Muscle layer of duodenum (tissue), 2 donors: ENCODE measurements at regions not wholly inside any gene's neighbourhood (a gene's known extent, or its start where the extent isn't known, plus 50 kb on each side); places are given as distances from the start of the nearest gene placed in this dataset.

Experiments
- H3K27ac ChIP-seq: one replicate; pipeline ENCODE4 v1.7.0; 2013; ENCODE audit warnings: mild to moderate bottlenecking, low read length
- H3K27me3 ChIP-seq: one replicate; pipeline ENCODE4 v1.7.0; 2013; ENCODE audit warnings: low read depth, mild to moderate bottlenecking, control low read depth, low read length
- H3K36me3 ChIP-seq, 2 donors: one replicate each; pipeline ENCODE4 v1.7.0; 2013; ENCODE audit warnings: low read length in 2 of 2, control low read depth in 1 of 2, mild to moderate bottlenecking in 1 of 2; ENCODE audit not compliant: insufficient read depth in 2 of 2, control insufficient read depth in 1 of 2
- H3K4me1 ChIP-seq, 2 donors: one replicate each; pipeline ENCODE4 v1.7.0; 2013; ENCODE audit warnings: low read length in 2 of 2, mild to moderate bottlenecking in 2 of 2, control low read depth in 1 of 2, moderate library complexity in 1 of 2; ENCODE audit not compliant: insufficient read depth in 2 of 2, control insufficient read depth in 1 of 2
- H3K4me3 ChIP-seq, 2 donors: one replicate each; pipeline ENCODE4 v1.7.0; 2013; ENCODE audit warnings: low read length in 2 of 2, low read depth in 1 of 2, mild to moderate bottlenecking in 1 of 2
- H3K9me3 ChIP-seq, 2 donors: one replicate each; pipeline ENCODE4 v1.7.0; 2013; ENCODE audit warnings: low read length in 2 of 2, control low read depth in 1 of 2, mild to moderate bottlenecking in 1 of 2; ENCODE audit not compliant: control insufficient read depth in 1 of 2
- donor health status: healthy.

- H3K36me3 ChIP-seq, result no peaks in the 10 kb centered on the region
- no peaks in the 10 kb centered on the region for H3K27me3 ChIP-seq
- no peak overlapping the region for H3K27ac ChIP-seq
- H3K9me3 ChIP-seq, result no peaks in the 10 kb centered on the region
- H3K4me1 ChIP-seq, result no peaks in the 10 kb centered on the region
- H3K4me3 ChIP-seq, result no peak overlapping the region
Measured at GRCh38 chr18:47507651-47508050, 256.2 kb upstream of the SKOR2 start.

GRCh38 chr18:47506897-47507296 is 255.4 kb upstream of the SKOR2 start:
- Histone ChIP-seq H3K4me3 (no peak overlapping the region), H3K27ac (no peak overlapping the region), H3K27me3 (no peaks in the 10 kb centered on the region), H3K36me3 (no peaks in the 10 kb centered on the region), H3K4me1 (no peaks in the 10 kb centered on the region), H3K9me3 (no peaks in the 10 kb centered on the region)

GRCh38 chr18:47501946-47502345 is 250.5 kb upstream of the SKOR2 start:
- H3K36me3 ChIP-seq, result no peaks in the 10 kb centered on the region
- H3K4me3 ChIP-seq, result no peak overlapping the region
- H3K4me1 ChIP-seq, result no peaks in the 10 kb centered on the region
- H3K27me3 ChIP-seq, result no peaks in the 10 kb centered on the region
- H3K9me3 ChIP-seq, result no peaks in the 10 kb centered on the region
- no peak overlapping the region for H3K27ac ChIP-seq

GRCh38 chr18:47500930-47501329 is 249.5 kb upstream of the SKOR2 start:
- Histone ChIP-seq H3K4me1 (no peaks in the 10 kb centered on the region), H3K36me3 (no peaks in the 10 kb centered on the region)

GRCh38 chr18:47492691-47493090 is 241.2 kb upstream of the SKOR2 start:
- no peaks in the 10 kb centered on the region for H3K27me3 ChIP-seq
- H3K4me3 ChIP-seq, result no peak overlapping the region

More at GRCh38 chr18:47500930-47501329, 249.5 kb upstream of the SKOR2 start:
- H3K9me3 ChIP-seq, result no peaks in the 10 kb centered on the region
- H3K27me3 ChIP-seq, result no peaks in the 10 kb centered on the region
- H3K4me3 ChIP-seq, result no peak overlapping the region
- no peak overlapping the region for H3K27ac ChIP-seq

GRCh38 chr18:47490882-47491281 is 239.4 kb upstream of the SKOR2 start:
- no peaks in the 10 kb centered on the region for H3K36me3 ChIP-seq
- H3K9me3 ChIP-seq, result no peaks in the 10 kb centered on the region
- H3K4me3 ChIP-seq, result no peak overlapping the region
- H3K27ac ChIP-seq, result no peak overlapping the region
- H3K4me1 ChIP-seq, result no peaks in the 10 kb centered on the region
- H3K27me3 ChIP-seq, result no peaks in the 10 kb centered on the region

More at GRCh38 chr18:47492691-47493090, 241.2 kb upstream of the SKOR2 start:
- H3K4me1 ChIP-seq, result no peaks in the 10 kb centered on the region
- H3K36me3 ChIP-seq, result no peaks in the 10 kb centered on the region
- no peak overlapping the region for H3K27ac ChIP-seq
- H3K9me3 ChIP-seq, result no peaks in the 10 kb centered on the region

- H3K4me3 ChIP-seq, result no peak overlapping the region
- H3K27me3 ChIP-seq, result no peaks in the 10 kb centered on the region
- H3K9me3 ChIP-seq, result no peaks in the 10 kb centered on the region
- H3K36me3 ChIP-seq, result no peaks in the 10 kb centered on the region
- no peak overlapping the region for H3K27ac ChIP-seq
- H3K4me1 ChIP-seq, result no peaks in the 10 kb centered on the region
Measured at GRCh38 chr18:47485221-47485797, 233.8 kb upstream of the SKOR2 start.

- H3K36me3 ChIP-seq, result no peaks in the 10 kb centered on the region
- H3K9me3 ChIP-seq, result no peaks in the 10 kb centered on the region
- no peak overlapping the region for H3K27ac ChIP-seq
- H3K27me3 ChIP-seq, result no peaks in the 10 kb centered on the region
- H3K4me1 ChIP-seq, result no peaks in the 10 kb centered on the region
- no peak overlapping the region for H3K4me3 ChIP-seq
Measured at GRCh38 chr18:47484068-47484467, 232.6 kb upstream of the SKOR2 start.

- H3K36me3 ChIP-seq, result no peaks in the 10 kb centered on the region
- no peak overlapping the region for H3K4me3 ChIP-seq
- peaks cover 3% of the 10 kb centered on the region for H3K27me3 ChIP-seq
- H3K27ac ChIP-seq, result no peak overlapping the region
- no peaks in the 10 kb centered on the region for H3K4me1 ChIP-seq
- H3K9me3 ChIP-seq, result no peaks in the 10 kb centered on the region
Measured at GRCh38 chr18:47480166-47480565, 228.7 kb upstream of the SKOR2 start.

GRCh38 chr18:47471784-47472183 is 220.3 kb upstream of the SKOR2 start:
- no peaks in the 10 kb centered on the region for H3K4me1 ChIP-seq
- H3K9me3 ChIP-seq, result no peaks in the 10 kb centered on the region
- no peaks in the 10 kb centered on the region for H3K36me3 ChIP-seq
- H3K27me3 ChIP-seq, result no peaks in the 10 kb centered on the region
- H3K27ac ChIP-seq, result no peak overlapping the region
- H3K4me3 ChIP-seq, result no peak overlapping the region

- Histone ChIP-seq H3K4me1 (no peaks in the 10 kb centered on the region), H3K36me3 (no peaks in the 10 kb centered on the region), H3K27ac (no peak overlapping the region), H3K27me3 (no peaks in the 10 kb centered on the region), H3K4me3 (no peak overlapping the region), H3K9me3 (no peaks in the 10 kb centered on the region)
Measured at GRCh38 chr18:47470941-47471340, 219.5 kb upstream of the SKOR2 start.

- Histone ChIP-seq H3K4me1 (no peaks in the 10 kb centered on the region), H3K4me3 (no peak overlapping the region), H3K27ac (no peak overlapping the region), H3K36me3 (no peaks in the 10 kb centered on the region), H3K27me3 (no peaks in the 10 kb centered on the region), H3K9me3 (no peaks in the 10 kb centered on the region)
Measured at GRCh38 chr18:47469576-47469975, 218.1 kb upstream of the SKOR2 start.
